HG03064 (cell line): ENCODE measurements at regions not wholly inside any gene's neighbourhood (a gene's known extent, or its start where the extent isn't known, plus 50 kb on each side); places are given as distances from the start of the nearest gene placed in this dataset.
"Not testable (repeated sequence)": the region's sequence is repeated elsewhere in the genome, so short reads cannot be mapped to it uniquely, and the experiment has no call there.

Experiments
- ATAC-seq: cut with Tn5 transposase; IDR thresholded peaks from one replicate; pipeline ENCODE4 v1.9.1; 2021; ENCODE audit warnings: low read depth; ENCODE audit not compliant: unreplicated experiment

DNA sequence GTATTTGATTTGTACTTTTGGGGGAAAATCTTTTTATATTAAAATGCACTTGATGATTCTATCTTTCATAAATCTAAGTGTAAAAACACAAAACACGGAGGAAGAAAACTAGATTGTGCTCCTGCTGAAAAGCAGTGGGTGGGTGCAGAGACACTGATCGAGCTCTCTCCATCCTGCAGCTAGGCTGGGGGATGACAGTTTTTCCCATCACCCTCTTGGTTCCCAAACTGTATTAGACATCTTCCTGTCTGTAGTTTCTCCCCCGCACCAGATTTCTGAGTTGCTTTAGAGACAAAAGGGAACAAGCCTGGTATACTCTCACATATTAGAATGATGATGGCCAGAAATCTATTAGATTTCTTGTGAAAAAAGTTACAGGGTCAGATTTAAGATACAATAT, 99.6 kb downstream of the FAM114A2 start:
- no peak for ATAC-seq

DNA sequence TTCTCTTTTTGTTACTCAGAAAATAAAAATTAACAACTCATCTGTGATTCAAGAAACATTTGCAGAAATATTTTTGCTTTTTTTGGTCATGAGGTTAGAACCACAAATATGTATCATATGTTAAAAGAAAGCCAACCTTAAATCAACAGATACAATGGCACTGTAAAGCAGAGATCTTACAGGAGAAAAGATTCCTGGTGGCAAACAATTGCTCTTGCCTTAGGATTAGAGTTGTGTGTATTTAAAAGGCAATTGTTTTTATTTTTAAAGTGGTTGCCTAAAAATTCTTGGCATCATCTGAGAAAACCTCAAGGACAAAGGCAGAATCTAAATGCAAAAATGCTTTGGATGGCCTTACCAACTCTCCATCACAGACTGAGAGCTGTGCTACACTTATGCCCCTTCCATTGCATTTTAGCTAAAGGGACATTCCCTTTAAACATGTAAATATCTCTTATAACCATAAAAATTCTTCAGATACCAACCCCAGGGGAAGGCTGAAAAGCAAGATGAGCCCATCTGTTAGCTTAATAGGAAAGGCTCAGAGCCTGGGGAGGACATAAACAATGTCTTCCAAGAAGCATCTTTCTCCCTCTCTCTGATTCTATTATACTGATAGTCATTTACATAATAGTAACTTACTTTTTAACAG, 100.4 kb downstream of the FAM114A2 start:
- no peak for ATAC-seq

DNA sequence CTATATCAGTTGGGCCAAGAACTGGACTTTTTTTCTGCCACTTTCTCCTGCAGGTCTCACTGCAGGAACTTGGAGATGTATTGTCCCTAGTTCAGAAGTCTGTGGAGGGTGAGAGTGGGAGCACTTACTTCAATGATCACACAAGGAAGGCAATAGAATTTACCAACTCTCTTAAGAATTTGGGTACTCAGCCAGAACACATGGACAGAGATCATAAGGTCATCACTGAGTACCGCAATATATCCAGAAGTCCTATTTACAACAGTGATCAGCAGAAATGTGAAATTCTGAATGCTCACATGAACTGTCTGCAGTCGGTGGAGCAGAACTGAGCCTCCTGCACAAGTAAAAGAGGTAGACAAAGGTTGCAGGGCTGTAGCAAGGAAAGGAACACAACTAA, 101.0 kb downstream of the FAM114A2 start:
- ATAC-seq: no peak

DNA sequence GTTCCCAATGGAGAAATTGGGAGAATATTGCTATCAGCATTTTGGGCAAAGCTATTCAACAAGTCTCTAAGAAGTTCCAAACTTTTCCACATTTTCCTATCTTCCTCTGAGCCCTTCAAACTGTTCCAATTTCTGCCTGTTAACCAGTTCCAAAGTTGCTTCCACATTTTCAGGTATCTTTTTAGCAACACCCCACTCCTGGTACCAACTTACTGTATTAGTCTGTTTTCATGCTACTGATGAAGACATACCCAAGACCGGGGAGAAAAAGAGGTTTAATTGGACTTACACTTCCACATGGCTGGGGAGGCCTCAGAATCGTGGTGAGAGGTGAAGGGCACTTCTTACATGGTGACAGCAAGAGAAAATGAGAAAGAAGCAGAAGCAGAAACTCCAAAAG, 103.6 kb downstream of the FAM114A2 start:
- ATAC-seq: not testable (repeated sequence)

DNA sequence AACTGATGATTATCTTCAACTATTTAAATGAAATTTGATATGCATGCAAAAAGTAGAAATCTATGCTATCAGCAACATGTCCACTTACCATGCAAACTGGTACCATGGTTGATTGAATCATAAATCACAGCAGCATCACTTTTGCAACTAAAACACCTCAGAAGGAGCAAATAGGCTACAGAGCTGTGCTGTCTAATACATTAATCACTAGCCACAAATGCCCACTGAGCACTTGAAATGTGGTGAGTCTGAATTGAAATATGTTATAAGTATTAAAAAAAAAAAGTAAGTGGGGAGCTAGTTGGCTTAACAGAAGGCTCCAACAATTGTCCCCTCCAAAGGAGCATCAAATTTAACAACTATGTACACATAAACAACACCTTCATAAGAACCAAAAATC, 112.5 kb downstream of the FAM114A2 start:
- no peak for ATAC-seq

DNA sequence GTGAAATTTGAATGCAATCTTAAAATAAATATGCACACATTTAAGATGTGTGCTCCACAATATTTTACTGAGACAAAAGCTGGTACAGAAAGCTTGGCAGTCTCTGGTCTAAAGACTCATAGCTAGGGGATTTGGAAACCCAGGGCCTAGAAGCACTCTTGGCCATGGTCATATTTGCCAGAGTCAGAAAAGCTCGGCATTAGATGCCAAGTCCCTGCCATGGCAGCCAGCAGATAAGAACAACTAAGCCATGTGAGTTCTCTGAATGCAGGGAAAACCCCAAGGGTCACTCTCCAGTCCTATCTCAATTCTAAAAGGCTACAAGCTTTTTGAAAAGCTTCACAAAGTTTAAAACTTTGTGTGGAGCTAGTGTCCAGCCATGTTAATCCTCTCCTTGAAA, 119.5 kb downstream of the FAM114A2 start:
- ATAC-seq: no peak

DNA sequence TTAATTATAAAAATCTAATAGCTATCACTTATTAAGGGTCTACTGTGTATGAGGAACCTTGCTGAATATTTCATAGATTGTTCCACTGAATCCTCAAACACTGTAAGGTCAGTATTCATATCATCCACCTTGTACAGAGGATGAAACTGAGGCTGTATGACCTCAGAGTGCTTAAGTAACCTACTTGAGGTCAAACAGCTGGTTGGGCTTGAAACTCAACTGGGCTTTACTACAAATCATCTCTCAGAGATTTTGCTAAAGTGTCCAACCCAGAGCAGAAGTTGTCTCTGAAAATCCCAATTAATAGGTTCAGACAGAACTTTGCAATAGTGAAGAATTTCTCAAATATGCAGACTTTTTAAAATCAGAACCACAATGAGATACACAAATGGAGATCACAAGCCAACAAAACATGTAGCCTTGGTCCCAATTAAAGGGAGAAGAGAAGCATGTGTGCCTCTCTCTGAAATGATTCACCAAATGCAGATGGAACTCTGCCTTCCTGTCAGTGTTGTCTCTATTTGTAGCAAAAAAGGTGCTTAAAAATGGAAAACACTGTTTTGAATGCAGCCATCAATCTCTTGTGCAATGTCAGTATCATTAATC, 131.4 kb downstream of the FAM114A2 start:
- no peak for ATAC-seq

DNA sequence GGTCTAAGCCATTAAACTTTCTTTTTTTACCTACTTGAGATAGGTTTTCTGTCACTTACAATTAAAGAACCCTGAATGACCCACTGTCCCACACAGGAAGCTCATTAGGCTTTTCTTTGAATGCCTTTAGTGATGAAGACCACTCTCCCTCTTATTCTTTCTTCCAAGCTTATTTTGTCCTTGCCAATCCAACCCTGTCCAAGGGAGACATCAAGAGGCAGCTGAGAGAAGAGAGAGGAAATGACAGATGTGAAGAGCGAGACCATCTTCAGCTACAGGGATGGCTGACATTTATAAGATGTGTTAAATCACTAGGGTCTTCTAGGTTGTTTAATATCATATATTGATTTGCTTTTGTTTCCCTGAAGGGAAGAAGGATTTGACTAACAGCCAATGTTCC, 133.5 kb downstream of the FAM114A2 start:
- no peak for ATAC-seq

DNA sequence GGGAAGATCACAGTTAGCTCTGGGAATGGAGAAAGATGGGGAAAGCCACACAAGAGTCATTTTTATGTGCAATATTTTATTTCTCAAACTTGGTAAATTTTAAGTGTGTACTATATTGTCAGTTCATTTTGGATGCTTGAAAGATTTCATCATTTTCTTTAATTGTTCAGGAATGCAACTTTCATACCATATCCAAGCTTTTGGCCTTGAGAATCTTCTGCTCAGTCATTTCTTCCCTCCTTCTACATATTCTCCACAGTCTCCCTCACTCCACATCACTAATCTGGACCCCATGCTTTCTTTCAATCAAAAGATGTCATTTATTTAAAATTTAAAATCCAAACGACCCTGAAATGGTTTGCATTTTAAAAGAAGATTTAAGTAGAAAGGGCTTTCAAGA, 135.4 kb downstream of the FAM114A2 start:
- no peak for ATAC-seq

DNA sequence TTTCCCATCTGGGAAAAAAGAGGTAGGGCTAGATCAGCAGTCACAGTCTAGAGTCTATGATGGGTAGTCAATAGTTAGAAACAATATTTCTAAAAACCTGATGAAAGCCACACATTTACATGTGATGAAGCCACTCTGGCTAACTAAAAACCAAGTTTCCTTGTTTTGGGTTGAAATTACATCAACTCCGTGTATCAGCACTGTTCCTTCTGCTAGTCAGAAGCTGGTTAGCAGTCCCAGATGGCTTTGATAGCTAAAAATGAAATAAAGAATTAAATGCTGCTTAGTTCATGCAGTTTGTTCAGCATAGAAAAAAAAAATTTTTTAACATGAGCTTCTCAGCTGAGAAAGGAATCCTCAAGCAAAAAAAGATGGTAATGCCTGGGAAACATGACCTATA, 136.7 kb downstream of the FAM114A2 start:
- no peak for ATAC-seq

DNA sequence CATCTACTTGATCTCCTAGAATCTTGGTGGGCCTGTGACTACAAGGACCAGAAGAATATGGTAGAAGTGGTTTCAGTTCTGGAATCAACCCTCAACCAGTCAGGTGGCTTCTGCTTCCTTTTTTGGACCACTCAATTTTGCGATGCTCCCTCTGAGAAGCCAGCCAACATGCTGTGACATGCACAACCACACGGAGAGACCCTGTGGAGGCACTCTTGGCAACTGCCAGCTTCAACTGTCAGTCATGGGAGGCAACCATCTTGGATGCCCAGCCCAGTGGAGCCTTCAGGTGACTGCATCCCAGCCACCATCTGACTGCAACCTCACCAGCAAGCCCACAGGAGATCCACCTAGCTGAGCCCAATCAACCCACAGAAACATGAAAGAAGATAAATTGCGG, 137.3 kb downstream of the FAM114A2 start:
- no peak for ATAC-seq

DNA sequence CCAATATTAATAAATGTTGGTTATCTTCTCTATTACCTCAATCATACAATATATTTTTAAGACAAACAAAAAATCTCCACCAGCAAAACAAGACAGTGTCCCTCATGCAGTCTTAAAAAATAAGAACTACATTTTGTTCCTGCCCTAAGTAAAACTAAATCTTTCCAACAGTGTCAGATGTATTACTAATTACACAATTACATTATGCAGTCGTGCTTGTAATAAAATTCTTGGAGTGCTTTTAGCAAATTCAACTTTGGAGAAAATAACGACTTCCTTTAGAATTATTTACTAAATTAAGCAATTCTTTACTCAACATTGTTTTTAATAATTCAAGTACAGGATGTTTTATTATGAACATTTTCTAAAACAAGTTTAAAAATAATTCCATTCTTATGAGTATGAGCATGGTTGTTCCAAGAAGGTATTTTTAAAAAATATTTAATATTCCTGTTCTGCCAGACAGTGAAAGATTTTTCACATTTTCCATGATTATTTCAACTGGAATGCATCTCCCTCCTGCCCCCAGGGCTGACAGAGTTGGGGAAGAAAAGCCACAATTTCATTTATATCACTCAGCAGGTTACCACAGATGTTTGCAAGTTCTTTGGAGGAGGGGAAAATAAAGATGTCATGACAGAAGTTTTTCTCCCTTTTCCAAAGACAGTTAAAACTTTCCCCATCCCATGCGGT, 137.9 kb downstream of the FAM114A2 start:
- ATAC-seq: no peak

DNA sequence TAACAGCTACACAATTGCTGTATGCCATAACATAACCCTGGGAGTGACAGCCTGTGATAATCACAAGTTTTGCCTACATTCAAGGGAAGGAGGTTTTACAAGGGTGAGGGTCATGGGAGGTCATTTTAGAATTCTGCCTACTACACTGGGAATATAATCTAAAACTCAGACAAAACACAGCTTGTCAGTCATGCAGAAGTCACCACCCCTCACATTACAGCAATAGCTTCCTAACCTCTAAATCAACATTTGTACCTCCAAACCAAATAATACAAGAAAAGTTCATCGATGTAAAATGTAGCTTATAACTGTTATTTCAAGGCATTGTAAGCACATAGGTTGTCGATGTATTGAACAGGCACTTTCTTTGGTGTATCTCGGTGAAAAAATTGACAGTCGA, 139.0 kb downstream of the FAM114A2 start:
- no peak for ATAC-seq

DNA sequence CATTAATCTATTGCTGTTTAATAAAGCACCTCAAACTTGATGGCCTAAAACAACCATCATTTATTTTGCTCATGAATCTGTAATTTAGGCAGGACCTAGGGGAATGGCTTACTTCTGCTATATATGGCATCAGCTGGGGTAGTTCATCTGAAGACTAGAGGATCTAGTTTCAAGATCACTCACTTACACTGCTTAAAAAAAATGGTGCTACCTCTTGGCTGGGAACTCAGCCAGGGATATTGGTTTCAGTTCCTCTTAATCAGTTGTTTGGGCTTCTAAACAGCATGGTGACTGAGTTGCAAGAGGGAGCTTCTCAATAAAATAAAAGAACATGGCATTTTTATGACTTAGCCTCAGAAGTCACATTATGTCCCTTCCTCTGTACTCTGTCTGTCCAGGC, 142.0 kb downstream of the FAM114A2 start:
- ATAC-seq: peak; percentile 97

DNA sequence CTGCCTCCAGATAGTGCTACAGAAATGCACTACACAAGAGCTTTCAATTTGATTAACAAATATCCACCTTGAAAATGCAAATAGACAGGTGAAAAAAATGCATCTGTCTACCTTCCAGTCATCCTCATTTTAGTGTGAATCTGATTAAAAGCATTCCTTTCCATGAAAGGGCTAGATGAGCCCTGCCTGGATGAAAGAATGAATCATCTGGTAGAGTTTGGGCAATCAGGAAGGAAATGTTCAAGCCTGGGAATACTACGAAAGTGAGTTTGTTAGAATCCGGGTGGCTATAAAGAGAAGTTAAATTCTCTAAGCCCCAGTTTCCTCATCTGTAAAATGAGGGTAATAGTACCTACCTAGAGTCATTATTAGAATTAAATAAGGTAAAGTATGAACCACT, 142.6 kb downstream of the FAM114A2 start:
- peak; percentile 4 for ATAC-seq

DNA sequence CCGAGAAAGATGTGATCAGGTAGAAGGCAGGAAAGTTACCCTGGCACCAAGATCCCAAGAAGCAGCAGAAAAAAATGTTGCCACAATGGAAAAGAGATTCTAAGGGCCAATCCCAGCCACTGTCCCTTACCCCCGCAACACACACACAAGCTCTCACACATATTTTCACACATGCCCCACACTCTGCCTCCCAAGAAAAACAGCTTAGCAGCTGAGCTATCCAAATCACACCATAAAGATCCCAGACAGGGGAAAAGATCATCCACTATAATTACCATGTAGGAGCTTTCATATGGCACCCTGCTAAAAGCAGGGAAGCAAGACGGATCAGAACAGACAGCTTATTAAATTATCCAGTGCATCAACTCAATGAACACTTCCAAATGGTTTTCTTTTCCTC, 143.4 kb downstream of the FAM114A2 start:
- no peak for ATAC-seq

DNA sequence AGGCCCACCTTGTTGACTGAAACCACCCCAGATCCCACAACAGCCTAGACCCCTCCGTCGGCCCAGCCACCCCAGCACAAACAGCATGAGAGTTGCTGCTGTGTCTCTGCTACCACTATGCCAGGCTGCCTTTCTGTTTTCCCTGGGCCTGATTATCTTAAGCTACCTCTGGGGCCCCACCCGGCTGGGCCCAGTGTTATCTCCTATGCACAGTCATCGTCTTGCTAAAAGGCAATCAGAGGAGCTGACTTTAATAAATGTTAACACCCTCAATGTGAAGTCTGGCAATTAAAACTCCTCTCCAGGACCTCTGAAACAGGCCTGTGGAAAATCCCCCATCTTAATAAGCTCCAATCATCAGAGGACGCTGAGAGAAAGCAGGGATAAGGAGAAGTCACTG, 144.9 kb downstream of the FAM114A2 start:
- no peak for ATAC-seq

DNA sequence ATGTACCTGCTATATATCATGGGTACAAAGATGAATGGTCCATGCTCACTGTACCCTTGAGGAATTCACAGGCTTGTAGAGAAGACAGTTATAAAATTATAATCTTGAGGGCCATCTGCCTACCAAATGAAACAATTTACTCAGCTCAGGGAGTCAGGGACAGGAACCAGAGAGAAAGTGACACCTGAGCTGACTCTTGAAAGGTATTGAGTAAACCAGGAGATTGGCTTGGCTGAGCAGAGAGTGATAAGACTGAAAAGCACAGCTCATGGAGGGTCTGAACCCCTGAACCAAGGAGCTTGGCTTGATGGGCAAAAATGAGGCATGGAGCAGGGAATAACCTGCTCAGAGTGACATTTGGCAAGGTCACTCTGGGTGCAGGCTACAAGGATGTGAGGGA, 147.3 kb downstream of the FAM114A2 start:
- ATAC-seq: no peak

DNA sequence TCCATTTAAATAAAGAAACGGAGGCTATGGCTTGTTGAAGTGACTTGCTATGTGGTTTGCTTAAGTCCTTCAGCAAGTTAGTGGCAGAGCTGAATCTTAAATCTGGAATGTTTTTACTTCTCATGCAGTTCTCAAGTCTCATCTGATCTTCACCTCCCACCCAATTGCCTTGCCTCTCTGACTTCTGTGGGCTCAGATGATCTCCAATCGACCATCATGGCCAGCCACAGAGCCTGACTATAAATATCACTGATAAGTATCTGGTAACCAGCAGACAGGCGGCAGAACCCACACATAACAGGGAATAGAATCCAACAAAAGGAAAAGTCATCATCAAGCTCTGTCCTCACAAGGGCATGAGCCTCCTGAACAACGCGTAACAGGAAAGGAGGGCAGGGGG, 149.9 kb downstream of the FAM114A2 start:
- no peak for ATAC-seq

DNA sequence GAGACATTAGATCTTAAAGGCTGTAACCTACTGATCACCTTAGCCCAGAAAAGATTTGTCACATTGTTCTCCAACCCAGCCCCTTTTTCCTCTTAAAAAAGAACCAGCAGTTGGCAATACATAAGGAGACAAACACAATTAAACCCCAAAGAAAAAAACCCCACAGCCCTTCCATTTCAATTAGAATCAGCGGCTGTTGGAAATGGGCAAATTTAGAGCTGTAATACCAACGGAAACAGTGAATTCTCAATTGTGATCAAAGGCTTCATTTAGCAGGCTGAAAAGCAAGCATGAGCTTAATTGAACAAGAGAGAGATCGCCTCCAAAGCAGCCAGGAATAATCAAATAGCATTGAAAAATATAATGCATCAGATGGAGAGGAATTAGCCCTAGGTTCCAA, 153.6 kb downstream of the FAM114A2 start:
- no peak for ATAC-seq

DNA sequence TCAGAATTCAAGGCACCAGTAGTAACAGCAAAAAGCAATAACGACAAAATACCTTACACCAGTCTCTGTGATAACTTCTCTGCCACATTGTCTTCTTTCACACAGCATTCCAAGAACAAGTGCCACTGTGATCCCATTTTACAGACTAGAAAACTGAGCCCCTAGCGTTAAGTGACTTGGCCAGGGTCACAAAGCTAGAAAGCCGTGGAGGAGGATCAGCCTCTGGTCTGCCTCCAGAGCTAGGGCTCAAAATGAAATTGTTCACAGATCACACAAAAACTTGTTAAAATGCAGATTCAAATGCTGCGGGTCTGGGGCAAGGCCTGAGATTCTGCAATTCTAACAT, 154.1 kb downstream of the FAM114A2 start:
- no peak for ATAC-seq

DNA sequence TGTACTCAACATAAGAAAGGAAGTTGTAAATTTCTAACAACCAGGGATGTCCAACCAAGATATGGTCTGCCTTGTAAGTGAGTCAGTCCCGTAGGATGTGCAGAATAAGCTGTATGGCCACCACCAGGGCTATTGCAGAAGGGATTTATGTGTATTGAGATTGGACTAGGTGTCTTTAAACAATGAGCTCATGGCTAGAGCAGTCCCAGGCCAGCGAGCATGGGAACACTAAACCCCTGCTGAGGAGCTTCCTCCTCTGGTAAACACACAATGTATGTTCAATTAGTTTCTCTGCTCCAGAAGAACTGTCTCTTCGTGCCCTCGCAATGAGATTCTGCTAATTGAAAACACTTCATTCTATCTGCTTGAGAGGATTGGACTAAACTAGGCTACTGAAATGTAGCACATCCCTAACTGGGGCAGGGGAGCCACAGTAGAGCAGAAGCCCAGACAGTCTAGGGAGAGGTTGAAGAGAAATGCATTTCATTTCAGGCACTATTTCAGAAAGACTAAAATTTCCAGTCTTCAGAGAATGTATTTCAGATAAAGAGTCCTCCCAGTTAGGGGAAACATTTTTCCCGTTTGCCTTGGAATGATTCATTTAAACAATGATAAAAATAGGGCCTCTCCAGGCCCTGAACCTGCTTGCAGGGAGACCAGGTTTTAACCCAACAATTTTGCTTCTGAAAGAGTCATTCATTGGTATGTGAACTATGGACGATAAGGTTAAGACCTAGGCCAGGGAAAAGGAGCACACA, 154.7 kb downstream of the FAM114A2 start:
- no peak for ATAC-seq
